ENCODE measurements at regions not wholly inside any gene's neighbourhood (a gene's known extent, or its start where the extent isn't known, plus 50 kb on each side); places are given as distances from the start of the nearest gene placed in this dataset.

DNA sequence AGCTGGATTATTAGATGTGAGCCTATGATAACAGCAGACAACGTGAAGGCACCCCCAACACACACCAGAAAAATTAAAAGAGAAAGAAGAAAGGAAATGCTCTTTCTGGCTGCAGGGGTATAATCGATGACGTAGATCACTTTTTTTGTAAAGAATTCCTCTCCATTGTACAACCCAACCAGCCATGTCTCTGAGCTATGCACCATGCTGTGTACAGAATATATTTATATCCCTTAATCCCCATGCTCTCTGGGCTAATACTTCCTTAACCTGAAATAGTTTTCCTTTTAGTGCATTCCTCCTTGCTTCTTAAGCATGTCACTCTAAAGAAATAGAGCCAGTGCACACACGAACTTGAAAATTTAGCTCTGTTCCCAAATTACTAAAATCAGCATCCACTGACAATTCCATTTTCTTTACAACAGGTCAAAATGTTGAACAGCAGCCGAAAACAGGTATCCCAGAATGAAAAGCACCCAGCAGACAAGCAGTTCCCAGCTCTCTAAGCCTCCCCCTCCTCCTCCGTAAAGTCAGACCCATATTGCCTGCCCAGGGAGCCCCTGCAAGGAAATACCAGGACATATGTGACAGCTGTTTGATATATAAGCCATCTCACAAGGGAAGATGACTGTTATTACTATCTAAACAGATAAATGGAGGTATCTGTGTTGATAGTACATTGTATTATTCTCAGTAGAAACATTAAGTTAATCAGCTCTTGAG, 247.4 kb upstream of the RAB6C start:
- no peak for DNase-seq

DNA sequence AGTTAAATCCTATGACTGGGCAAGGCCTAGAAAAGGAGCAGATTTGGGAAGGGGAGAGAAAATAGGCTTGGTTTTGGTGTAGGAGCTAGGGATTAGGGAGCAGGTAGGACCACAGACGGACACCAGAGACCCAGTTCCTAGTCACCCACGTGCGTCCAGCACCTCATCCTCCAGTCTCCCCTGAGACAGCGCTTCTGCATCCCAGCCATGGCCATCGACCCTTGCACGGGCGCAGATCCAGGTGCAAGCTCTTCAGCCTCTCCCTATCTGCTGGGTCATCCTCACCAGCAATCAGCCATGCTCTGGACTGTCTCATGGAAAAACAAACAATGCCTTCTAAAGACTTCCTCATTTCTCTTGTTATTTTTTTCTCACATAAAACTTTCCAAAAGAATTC, 246.8 kb upstream of the RAB6C start:
- no peak for DNase-seq

DNA sequence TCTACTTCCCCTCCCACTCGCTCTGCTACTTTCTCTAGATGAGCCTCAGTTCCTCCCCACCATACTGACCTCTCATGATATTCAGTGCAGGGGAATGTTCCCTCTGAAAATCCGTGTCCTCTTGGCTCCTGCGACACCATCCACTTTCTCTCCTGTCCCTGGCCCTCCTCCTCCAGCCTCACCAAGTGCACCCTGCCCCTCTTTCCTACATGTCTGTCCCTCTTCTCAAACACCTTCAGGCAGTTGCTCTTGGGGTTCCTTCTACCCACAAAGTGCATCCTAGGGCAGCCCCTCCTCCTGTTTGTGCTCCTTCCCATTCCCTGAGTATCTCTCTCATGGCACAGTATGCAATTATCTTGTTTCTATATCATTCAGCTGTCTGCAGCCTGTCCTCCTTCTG, 246.4 kb upstream of the RAB6C start:
- DNase-seq: no peak

DNA sequence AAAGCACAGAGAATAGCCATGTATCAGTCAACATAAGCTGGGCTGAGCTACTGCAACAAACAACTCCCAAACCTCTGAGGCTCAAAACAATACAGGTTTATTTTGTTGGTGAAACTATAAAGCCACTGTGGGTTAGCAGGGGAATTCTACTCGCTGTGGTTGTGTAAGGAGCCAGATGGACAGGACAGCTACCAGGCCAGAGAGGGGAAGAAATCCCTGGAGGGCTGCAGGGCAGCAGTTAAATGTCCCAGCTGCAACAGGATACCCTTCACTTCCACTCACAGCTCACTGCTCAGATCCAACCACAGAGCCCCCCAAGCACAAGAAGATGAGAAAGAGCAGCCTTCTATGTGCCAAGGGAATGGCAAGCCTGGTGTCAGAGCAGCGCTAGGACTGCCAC, 245.9 kb upstream of the RAB6C start:
- DNase-seq: no peak

DNA sequence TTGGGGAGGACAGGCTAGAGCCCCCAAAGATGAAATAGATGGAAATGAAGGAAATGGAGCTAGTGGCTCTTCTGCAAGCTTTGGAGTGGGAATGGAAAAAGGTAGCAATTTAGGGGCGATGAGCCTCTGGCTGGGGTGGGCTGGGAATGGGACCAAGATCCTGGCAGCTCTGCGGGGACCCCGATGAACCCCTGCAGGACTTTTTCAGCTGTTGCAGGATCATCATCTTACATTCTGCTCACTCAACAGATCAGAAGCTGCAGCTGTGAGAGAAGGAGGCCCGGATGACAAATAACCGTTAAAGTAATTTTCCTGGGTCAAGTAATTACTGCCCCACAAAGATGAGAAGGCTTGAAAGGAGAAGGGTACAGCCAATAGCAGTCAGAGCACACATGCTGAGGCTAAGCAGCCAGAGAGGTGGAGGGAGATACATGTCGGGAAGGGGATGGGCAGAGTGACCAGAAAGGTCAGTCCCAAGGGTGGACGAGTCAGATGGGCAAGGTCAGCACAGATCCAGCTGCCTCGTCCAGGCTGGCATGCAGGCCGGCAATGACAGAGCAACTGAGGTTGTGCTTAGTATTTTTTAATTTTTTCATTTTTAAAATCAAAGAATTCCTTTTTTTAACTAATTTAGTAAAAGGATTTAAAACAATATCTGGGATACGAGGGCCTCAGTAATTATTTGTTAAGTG, 245.0 kb upstream of the RAB6C start:
- no peak for DNase-seq

DNA sequence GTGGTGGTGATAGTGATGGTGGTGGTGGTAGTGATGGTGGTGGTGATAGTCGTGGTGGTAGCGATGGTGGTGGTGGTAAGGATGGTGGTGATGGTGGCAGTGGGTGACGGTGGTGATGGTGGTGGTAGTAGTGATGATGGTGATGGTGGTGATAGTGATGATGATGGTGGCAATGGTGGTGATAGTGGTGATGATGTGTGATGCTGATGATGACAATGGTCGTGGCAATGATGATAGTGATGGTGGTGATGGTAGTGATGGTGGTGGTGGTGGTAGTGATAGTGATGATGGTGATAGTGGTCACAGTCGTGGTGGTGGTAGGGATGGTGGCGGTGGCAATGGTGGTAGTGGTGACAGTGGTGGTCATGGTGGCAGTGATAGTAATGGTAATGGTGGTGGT, 243.9 kb upstream of the RAB6C start:
- DNase-seq: no peak

DNA sequence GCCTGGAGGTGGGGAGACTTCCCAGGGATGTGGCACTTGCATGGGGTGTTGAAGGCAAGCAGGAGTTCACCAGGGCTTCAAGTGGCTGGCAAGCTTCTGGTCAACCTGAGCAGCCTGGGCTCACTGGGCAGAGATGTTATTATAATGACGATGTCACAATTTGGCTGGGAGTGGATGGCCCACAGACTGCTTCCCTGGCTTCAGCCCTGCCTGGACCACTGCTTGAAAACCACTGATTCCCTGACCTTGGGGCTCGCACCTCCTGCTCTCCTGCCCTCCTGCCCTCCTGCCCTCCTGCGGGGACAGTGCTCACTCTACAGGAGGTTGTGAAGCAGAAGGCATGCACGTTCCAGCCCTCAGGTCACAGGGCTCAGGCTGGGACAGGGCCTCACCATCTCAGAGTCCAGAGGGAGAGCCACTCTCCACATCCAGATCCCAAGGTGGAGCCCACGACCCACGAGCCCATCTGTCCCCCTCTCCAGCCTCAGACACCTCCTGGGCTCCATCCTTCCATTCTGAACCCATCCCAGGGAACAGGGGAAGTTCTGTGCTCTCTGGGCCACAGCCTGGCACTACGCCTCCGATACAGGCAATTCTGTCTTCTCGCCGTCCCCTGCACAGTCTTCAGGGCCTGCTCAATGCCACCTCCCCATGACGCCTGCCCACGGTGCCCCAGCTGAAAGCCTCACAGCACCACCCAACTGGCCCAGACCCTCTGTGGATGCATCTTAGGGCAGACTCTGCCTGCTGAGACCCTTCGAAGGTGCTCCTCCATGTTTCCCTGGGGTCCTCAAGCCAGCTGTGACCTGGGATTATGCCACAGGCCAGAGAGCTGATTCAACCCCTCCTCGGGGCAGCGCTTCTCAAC, 241.6 kb upstream of the RAB6C start:
- DNase-seq: no peak

DNA sequence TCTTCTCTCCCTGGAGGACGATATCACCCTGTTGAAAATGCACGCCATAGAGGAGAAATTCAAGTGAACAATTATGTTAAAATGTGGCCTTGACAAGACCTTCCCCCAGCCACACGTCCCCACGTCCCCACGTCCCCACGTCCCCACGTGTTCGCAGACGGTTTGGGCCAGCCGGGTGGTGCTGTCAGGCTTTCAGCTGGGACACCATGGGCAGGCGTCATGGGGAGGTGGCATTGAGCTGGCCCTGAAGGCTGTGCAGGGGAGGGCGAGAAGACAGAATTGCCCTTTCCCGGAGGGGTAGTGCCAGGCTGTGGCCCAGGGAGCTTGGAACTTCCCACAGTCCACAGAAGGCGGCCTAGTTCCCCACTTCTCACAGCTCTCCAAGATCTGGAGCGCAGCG, 240.7 kb upstream of the RAB6C start:
- no peak for DNase-seq

DNA sequence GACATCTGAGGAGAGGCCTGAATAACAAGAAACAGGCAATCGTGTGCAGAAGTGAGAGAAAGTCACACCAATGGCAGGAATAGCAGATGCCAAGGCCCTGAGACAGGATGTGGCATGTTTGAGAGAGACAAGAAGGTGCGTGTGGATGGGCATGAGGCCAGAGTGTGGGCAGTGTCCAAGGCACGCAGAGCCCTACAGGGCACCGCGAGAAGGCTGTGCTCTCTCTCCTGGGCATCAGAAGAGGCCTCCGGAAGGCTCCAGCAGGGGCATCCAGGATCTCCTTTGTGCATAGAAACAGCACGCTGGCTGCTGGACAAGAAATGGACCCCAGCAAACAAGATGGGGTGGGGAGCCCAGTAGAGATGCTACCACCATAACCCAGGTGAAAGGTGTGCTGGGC, 239.0 kb upstream of the RAB6C start:
- no peak for DNase-seq

DNA sequence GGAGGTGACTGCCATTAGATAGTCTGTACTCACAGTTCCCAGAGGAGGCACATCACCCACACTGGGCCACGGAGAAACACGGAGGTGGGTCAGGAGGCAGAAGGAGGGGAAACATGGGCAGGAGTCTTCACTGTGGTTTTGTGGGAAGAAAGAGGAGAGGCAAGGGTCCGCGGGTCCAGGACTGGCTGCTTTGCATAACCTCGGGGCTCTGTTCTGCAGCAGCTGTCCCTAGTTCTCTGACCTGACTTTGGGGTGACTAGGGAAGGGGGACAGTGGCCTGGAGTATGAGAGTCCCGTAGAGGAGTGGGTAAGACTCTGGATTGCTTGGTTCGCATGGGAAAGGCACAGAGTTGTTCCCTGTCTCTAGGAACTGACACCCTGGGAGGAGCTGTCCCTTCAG, 238.3 kb upstream of the RAB6C start:
- DNase-seq: no peak

DNA sequence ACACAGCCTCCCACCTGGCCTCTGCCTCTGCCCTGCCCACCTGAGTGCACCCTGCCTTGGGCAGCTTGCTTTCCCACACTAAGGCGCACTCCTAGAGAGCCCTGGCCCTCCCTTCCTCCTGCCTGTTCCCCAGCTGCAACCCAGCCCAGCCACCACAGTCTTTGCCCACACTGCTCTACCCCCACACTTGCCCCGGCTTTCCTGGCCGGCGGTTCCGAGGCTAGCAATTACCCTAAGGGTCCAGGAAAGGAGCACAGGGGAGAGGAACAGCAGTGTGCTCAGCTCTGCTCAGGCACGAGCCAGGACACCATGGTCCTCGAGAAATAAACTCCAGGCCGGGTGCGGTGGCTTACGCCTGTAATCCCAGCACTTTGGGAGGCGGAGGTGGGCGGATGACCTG, 237.8 kb upstream of the RAB6C start:
- DNase-seq: no peak

DNA sequence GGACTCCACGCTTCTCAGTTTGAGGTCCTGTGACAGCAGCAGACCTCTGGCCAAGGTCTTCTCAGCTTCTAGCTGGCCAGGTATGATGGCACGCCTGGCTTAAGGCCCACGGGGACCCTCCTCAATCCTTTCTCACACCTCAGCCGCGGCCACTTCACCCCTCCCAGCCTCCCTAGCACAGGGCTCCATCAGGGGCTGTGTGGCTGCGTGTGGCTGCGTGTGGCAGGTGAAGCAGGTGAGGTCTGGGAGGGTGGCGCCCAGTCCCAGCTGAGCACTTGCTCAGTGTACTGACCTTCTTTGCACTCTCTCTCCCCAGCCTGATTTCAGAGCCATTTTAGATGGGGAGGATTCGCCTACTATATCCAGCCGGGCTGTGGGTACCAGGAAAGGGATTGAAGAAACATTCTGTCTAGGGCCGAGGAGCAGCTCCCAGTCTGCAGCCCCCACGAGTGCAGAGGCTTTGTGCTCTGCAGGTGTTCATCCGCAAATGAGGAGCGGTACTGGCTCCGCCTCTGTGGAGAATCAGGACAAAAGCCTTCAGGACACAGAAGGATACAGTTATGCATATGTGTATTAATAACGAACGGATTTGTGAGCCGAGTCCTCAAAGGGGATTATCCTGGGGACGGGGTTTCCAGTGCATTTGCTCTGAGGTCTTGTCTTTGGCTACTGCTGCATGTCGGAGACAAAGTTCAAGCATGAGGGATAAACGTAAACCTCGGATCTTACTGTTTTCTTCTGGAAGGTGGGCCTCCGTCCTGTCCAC, 236.9 kb upstream of the RAB6C start:
- DNase-seq: no peak

DNA sequence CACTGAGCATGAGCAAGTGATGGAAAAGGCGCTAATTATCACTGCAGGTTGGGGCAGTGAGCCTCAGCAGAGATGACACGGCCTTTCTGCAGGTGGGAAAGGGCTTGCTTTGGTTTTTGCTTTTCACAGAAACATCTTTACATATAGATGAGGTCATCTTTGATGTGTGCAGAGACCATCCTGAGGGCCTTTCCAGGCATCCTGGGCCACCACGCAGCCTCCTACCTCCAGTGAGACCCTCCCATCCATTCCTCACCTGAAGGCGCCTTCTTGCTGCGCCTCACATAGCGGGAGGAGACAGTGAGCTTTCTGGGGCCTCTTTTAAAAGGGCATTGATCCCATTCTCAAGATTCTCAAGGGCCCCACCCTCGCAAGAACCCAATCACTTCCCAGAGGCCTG, 235.3 kb upstream of the RAB6C start:
- no peak for DNase-seq

DNA sequence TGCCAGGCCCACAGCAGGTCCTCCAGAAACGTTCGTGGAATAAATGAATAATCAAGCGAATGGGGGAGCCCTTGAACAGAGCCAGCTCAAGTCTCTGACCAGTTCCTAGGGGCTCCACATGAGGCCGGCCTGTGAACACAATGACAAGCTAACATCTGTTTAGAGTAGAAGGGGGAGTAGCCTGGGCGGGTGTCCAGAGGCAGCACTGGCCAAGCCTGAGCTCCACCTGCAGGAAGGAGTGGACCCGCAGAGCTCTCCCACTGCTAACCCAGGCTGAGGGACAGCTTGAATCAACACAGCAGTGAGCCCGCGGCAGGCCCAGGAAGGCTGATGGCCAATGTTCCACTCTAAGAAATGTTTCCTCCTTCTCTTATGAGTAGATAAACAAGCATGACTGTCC, 234.8 kb upstream of the RAB6C start:
- DNase-seq: no peak

DNA sequence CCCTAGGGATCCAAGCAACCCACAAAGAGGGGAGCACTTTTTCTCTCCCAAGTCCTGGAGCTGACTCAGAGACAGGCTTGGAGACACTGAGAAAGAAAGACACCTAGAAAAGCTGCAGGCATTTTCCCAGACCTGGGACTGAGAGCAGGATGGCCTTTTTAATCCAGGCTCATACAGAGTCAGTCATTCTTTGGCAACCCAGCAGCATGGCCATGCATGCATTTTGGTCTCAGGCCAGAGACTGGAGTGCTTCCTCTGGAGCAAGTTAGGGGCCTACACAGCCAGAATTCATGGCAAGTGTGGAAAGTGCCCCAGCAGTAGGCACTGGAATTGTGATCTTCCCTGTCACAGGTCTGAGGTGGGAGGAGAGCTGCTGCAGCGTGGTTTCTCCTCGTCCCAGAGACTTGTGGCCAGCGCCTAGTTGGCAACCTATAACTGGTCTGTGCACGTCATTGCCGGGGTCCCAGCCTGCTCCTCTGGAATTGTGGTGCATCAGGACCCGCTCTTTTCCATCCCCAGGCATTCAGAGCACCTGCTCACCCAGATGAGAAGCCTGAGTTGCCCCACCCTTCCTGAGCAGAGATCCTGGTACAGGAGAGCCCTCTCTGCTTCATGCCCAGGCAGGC, 231.9 kb upstream of the RAB6C start:
- DNase-seq: no peak

DNA sequence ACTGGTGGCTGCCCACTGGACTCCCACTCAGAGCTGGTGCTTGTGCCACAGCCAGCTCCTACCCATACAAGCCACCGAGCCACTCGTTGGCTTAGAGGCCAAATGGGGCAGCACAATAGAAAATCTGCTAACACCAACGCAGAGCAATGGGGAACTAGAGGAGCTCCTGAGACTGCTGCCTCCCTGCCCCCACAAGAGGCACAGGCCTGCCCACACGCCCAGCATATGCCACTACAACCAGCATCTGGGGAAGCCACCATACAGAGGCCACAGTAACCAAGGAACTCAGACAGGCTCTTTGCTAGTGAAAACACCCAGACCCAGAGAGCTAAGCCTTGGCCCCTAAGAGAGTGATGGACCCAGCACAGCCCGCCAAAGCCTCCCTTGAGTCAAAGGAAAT, 231.2 kb upstream of the RAB6C start:
- no peak for DNase-seq

DNA sequence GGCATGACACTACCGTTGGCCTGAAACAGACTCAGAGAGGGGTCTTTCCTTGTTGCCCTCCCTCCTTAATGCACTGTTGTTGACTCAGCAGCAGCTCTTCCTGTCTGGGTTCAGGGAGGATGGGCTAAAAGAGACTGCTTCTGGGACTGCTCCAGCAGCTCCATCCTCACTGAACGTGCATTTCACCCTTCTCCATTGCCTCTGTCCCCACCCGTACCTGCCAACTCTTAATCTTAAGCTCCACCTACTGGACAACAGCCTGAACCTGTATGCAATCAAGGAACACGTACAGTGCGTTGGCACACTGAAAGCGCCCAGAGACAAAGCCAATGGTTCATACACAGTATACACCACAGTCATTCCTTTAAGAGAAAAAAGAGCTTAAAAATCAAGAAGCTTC, 230.8 kb upstream of the RAB6C start:
- no peak for DNase-seq

DNA sequence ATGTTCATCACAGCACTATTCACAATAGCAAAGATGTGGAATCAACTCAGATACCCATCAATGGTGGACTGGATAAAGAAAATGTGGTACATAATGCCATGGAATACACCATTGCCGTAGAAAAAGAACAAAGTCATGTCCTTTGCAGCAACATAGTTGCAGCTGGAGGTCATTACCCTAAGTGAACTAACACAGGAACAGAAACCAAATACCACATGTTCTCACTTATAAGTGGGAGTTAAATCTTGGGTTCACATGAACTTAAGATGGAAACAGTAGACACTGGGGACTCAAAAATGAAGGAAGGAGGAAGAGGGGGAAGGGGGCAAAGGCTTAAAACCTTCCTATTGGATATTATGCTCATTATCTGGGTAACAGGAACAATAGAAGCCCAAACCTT, 228.1 kb upstream of the RAB6C start:
- no peak for DNase-seq

DNA sequence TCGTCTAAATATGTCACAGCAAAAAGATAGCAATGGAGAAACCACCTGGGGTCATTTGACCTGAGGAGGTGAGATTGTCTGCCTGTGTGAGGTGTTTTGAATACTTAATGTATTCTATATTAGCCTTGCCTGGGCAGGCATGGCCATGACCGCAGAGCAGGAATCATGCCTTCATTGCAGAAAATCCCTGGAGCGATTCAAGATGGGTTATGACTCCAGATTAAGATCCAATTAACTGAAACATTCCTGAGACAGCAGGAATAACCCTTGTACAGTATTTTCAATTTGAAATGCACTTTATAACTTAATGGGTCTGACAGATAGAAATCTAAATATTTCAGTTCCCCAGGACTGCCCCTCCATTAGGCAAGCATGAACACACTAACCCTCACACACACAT, 227.3 kb upstream of the RAB6C start:
- DNase-seq: no peak

DNA sequence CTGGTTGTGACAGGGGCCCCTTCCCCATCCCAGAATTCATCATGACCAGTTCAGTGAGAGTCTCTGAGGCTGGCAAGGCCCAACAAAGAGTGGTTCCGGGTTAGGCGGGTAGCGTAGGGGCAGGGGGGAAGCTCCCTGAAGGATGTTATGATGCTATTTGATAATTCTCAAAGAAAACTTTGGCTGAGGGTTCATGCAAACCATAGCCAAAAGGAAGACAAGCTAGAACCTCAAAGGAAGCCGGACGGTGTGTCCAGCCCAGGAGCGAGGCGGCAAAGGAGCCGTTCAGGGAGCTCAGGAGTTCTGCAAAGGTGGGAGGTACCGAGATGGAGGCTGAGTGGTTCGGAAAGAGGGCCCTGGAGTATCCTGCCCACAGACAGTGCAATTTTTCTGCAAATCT, 226.8 kb upstream of the RAB6C start:
- no peak for DNase-seq

DNA sequence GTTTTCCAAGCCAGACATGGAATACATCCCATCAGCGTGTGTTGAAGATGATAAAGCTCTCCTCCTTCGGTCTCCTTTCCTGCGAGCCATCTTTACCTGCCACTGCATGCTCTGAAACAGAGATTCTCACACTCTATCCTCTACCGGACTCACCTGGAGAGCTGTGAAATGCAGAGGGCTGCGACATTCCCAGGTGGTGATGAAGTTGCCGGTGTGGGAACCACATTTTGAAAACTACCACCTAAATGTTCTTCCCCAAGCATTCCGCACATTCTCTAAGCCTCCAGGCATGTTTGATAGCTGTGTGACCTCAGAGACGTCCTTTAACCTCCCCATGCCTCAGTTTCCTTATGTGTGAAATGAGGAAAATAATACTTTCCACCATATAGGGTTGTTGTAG, 226.2 kb upstream of the RAB6C start:
- no peak for DNase-seq

DNA sequence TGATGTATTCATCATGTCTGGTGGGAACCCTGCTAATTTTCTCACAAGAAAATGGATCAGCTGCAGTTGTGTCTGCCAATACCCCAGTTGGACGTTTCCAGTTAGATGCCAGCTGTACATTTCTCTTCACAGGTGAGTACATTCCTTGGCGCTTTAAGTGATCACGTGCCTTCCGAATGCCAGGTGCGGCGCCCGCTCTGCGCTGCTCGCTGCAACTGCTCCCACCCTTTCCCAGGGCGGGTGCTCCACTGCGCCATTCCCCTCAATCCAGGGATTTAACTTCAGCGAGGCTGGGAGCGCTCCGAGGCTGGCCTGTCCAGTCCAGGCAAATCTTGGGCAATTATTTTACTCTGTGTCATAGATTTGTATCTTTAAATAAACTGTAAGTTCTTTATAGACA, 225.0 kb upstream of the RAB6C start:
- DNase-seq: no peak

DNA sequence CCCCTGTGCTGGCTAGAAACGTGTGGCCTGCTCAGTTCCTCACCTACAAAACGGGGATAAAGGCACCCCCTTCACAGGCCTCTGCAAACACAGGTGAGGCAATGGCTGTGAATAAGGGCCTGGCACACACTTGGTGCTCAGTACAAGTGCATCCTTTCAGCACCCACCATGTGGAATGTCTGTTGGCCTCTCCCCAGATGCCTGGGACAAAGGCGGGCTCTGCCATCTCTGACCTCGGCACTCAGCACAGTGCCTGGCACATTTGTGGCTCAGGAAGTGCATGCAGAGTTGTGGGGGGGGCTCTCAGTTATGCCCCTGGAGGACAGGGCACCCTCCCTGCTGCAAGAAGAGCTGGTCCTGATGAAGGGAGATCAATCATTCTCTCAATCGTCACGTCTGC, 224.6 kb upstream of the RAB6C start:
- no peak for DNase-seq
